Hepatocyte (in vitro differentiated cells): ENCODE measurements at regions not wholly inside any gene's neighbourhood (a gene's known extent, or its start where the extent isn't known, plus 50 kb on each side); places are given as distances from the start of the nearest gene placed in this dataset.

Source experiments
- DNase-seq: peaks from one replicate; pipeline ENCODE4 v3.0.0-alpha.2; 2016; ENCODE audit warnings: low spot score
- H2AFZ ChIP-seq: fragments of 200-600 bp; sonication (generic); 2 replicates; pipeline ENCODE4 v1.6.0; 2016; ENCODE audit warnings: antibody characterized with exemption, mild to moderate bottlenecking
- H3K27ac ChIP-seq: fragments of 200-600 bp; sonication (generic); 2 replicates; pipeline ENCODE4 v1.5.1; 2016; ENCODE audit warnings: mild to moderate bottlenecking
- H3K27me3 ChIP-seq: fragments of 200-600 bp; sonication (generic); 2 replicates; pipeline ENCODE4 v1.6.1; 2016
- H3K36me3 ChIP-seq: fragments of 200-600 bp; sonication (generic); replicated peaks from 2 replicates; pipeline ENCODE4 v1.5.1; 2016; ENCODE audit warnings: low read depth; ENCODE audit not compliant: insufficient read depth
- H3K4me1 ChIP-seq: fragments of 200-600 bp; sonication (generic); 2 replicates; pipeline ENCODE4 v1.5.1; 2016; ENCODE audit warnings: mild to moderate bottlenecking, moderate library complexity; ENCODE audit not compliant: insufficient read depth
- H3K4me2 ChIP-seq: fragments of 200-600 bp; sonication (generic); 2 replicates; pipeline ENCODE4 v1.6.0; 2016
- H3K4me3 ChIP-seq: fragments of 200-600 bp; sonication (generic); 2 replicates; pipeline ENCODE4 v1.5.1; 2016; ENCODE audit warnings: mild to moderate bottlenecking
- H3K79me2 ChIP-seq: fragments of 200-600 bp; sonication (generic); 2 replicates; pipeline ENCODE4 v1.6.0; 2017; ENCODE audit warnings: mild to moderate bottlenecking
- H3K9me2 ChIP-seq: fragments of 200-600 bp; sonication (generic); replicated peaks from 2 replicates; pipeline ENCODE4 v1.6.0; 2017; ENCODE audit warnings: mild to moderate bottlenecking; ENCODE audit not compliant: insufficient read depth
- H3K9me3 ChIP-seq: fragments of 200-600 bp; sonication (generic); 2 replicates; pipeline ENCODE4 v1.5.1; 2016; ENCODE audit warnings: low read depth, mild to moderate bottlenecking
- H4K20me1 ChIP-seq: fragments of 200-600 bp; sonication (generic); 2 replicates; pipeline ENCODE4 v1.6.0; 2016; ENCODE audit warnings: mild to moderate bottlenecking; ENCODE audit not compliant: insufficient read depth, poor library complexity, severe bottlenecking
- EZH2 ChIP-seq: fragments of 200-600 bp; sonication (generic); IDR thresholded peaks from 2 replicates; pipeline ENCODE4 v1.6.1; 2016; ENCODE audit warnings: antibody characterized with exemption, mild to moderate bottlenecking, borderline replicate concordance
- EZH2phosphoT487 ChIP-seq: fragments of 200-600 bp; sonication (generic); IDR thresholded peaks from one replicate; pipeline ENCODE4 v1.6.1; 2018; ENCODE audit warnings: antibody characterized with exemption, mild to moderate bottlenecking, low read depth, moderate library complexity; ENCODE audit not compliant: unreplicated experiment, severe bottlenecking
- WGBS: methylation state at CpG from one replicate; pipeline ENCODE4 v1.1.6; 2016; ENCODE audit warnings: low lambda C conversion rate; ENCODE audit errors: missing lambda C conversion rate; 5-methylcytosine and 5-hydroxymethylcytosine counted together
- TF ChIP-seq, protein P1 (sequence below): fragments of 200-600 bp; sonication (generic); IDR thresholded peaks from 2 replicates; pipeline ENCODE4 v1.5.1; 2016; ENCODE audit warnings: antibody characterized with exemption, mild to moderate bottlenecking; ENCODE audit not compliant: poor library complexity

DNA sequence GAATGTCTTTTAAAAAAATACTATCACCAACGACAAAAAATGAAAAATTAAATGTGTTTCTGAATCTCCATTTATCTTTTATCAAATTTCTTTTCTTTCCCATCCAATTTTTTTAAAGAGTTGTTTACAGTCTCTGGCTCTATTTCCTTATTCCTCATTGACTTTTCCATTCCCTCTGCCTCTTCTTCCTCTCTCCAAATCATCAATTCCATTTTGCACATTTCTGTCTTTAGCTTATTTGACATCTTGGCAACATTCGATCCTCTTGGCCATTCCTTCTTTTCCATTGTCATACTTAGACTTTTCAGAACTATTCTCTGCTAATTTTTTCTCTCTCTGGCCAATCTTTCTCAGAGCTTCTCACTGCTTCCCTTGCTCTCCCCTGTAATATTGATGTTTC, 497.6 kb downstream of the PLPP3 start:
- H3K4me2 ChIP-seq = no peak overlapping the region

DNA sequence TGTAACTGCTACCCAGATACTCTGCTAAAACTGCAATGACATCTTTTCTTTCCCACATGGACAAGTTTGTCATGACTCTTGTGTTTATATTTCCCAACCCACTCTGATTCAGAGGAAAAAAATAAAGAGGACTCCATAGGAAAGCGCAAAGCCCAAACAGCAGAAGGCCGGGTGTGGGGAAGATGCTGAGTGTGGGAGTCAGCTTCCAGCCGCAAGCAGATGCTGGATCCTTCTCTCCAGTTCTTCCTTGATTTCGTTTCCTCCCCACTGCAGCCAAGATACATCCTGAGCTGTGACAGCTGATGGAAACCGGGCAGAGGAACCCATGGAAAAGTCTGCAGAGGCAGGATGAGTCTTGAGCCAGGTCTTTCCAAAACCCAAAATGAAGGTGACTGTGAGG, 498.2 kb downstream of the PLPP3 start:
- no peak overlapping the region for H3K4me2 ChIP-seq
- H3K36me3 ChIP-seq = no peaks in the 10 kb centered on the region
- no peak for TF ChIP-seq EZH2
- TF ChIP-seq, protein P1, sequence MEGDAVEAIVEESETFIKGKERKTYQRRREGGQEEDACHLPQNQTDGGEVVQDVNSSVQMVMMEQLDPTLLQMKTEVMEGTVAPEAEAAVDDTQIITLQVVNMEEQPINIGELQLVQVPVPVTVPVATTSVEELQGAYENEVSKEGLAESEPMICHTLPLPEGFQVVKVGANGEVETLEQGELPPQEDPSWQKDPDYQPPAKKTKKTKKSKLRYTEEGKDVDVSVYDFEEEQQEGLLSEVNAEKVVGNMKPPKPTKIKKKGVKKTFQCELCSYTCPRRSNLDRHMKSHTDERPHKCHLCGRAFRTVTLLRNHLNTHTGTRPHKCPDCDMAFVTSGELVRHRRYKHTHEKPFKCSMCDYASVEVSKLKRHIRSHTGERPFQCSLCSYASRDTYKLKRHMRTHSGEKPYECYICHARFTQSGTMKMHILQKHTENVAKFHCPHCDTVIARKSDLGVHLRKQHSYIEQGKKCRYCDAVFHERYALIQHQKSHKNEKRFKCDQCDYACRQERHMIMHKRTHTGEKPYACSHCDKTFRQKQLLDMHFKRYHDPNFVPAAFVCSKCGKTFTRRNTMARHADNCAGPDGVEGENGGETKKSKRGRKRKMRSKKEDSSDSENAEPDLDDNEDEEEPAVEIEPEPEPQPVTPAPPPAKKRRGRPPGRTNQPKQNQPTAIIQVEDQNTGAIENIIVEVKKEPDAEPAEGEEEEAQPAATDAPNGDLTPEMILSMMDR = no peak
- H3K4me3 ChIP-seq = no peak overlapping the region
- DNase-seq = no peak
- no peaks in the 10 kb centered on the region for H3K9me3 ChIP-seq
- H3K27me3 ChIP-seq = no peaks in the 10 kb centered on the region
- H3K27ac ChIP-seq = no peak overlapping the region
- 79% methylated on average over 5 of the region's 5 CpGs for WGBS
- no peaks in the 10 kb centered on the region for H3K79me2 ChIP-seq
- no peaks in the 10 kb centered on the region for H3K4me1 ChIP-seq
- H4K20me1 ChIP-seq = no peaks in the 10 kb centered on the region
- H2AFZ ChIP-seq = no peak overlapping the region
- H3K9me2 ChIP-seq = no peaks in the 10 kb centered on the region

More for the DNA sequence above, 497.6 kb downstream of the PLPP3 start:
- TF ChIP-seq EZH2phosphoT487 (no peak), EZH2 (no peak)
- TF ChIP-seq, protein P1 = no peak
- Histone ChIP-seq H3K79me2 (no peaks in the 10 kb centered on the region), H3K9me2 (no peaks in the 10 kb centered on the region), H3K4me1 (no peaks in the 10 kb centered on the region), H3K36me3 (no peaks in the 10 kb centered on the region), H3K27ac (no peak overlapping the region), H4K20me1 (no peaks in the 10 kb centered on the region), H3K9me3 (no peaks in the 10 kb centered on the region), H2AFZ (no peak overlapping the region), H3K27me3 (no peaks in the 10 kb centered on the region), H3K4me3 (no peak overlapping the region)
- WGBS = 79% methylated on average over 2 of the region's 2 CpGs
- DNase-seq = no peak

DNA sequence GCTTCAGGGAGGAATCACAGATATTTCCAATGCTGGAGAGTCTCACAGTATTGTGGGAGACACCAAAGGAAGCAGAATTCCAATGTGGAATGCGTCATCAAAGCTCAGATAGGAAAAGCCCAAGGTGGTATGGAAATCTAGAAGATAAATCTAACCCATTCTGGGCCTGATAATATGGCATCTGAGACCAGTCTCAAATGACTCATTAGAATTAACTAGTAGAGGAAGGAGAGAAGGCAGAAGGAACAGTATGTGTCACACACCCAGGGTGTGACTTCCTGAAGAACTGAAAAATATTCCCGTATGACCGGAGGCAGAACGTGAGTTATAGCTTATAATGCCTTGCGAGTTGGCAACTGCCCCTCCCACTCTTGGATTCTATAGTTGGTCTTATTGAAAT, 499.2 kb downstream of the PLPP3 start:
- no peaks in the 10 kb centered on the region for H3K4me1 ChIP-seq
- no peaks in the 10 kb centered on the region for H3K27me3 ChIP-seq
- H3K79me2 ChIP-seq = no peaks in the 10 kb centered on the region
- no peak overlapping the region for H2AFZ ChIP-seq
- no peaks in the 10 kb centered on the region for H3K36me3 ChIP-seq
- WGBS = 93% methylated on average over 5 of the region's 5 CpGs
- no peak overlapping the region for H3K27ac ChIP-seq
- no peak overlapping the region for H3K4me2 ChIP-seq
- no peaks in the 10 kb centered on the region for H3K9me3 ChIP-seq
- no peak overlapping the region for H3K4me3 ChIP-seq
- TF ChIP-seq EZH2phosphoT487 (no peak), EZH2 (no peak)
- TF ChIP-seq, protein P1 = no peak
- DNase-seq = no peak
- no peaks in the 10 kb centered on the region for H3K9me2 ChIP-seq
- H4K20me1 ChIP-seq = no peaks in the 10 kb centered on the region

DNA sequence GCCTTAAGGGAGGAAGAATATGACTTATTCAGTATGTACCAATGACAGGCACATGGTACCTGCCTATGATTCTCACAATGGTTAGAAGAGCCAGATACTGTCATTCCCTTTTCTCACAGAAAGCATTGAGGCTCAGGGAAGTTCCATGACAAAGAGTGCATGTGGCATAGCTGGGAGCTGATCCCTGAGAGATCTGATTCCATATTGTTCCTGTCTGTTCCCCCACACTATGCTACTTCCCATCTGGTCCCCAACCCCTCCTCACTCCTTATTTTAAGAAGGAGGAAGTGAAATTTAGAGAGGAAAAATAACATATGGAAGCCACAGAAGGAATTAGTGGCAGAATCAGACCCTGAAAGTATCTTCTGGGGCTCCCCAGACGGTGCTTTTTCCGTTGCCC, 500.0 kb downstream of the PLPP3 start:
- Histone ChIP-seq H3K79me2 (no peaks in the 10 kb centered on the region), H2AFZ (no peak overlapping the region), H3K4me3 (no peak overlapping the region), H3K4me2 (no peak overlapping the region), H3K4me1 (no peaks in the 10 kb centered on the region), H4K20me1 (no peaks in the 10 kb centered on the region), H3K9me3 (no peaks in the 10 kb centered on the region), H3K36me3 (no peaks in the 10 kb centered on the region), H3K9me2 (no peaks in the 10 kb centered on the region), H3K27ac (no peak overlapping the region), H3K27me3 (no peaks in the 10 kb centered on the region)
- TF ChIP-seq EZH2 = no peak
- 92% methylated on average over 2 of the region's 2 CpGs for WGBS
- DNase-seq = no peak
